Loucy (cell line): ENCODE measurements at regions not wholly inside any gene's neighbourhood (a gene's known extent, or its start where the extent isn't known, plus 50 kb on each side); places are given as distances from the start of the nearest gene placed in this dataset.

Source experiments
- H2AFZ ChIP-seq: fragments of 200-600 bp; sonication (generic); 2 replicates; pipeline ENCODE4 v1.6.0; 2016; ENCODE audit warnings: antibody characterized with exemption, mild to moderate bottlenecking, low read length, moderate library complexity
- H3F3A ChIP-seq: fragments of 200-600 bp; 2 replicates; pipeline ENCODE4 v1.6.0; 2016; ENCODE audit warnings: antibody characterized with exemption, low read depth, mild to moderate bottlenecking
- H3K27me3 ChIP-seq: fragments of 200-600 bp; sonication (generic); 2 replicates; pipeline ENCODE4 v1.6.1; 2014; ENCODE audit warnings: low read length, mild to moderate bottlenecking; ENCODE audit not compliant: insufficient read depth, poor library complexity, severe bottlenecking
- H3K36me3 ChIP-seq: fragments of 200-600 bp; sonication (generic); 2 replicates; pipeline ENCODE4 v1.6.1; 2016; ENCODE audit warnings: low read length; ENCODE audit not compliant: insufficient read depth
- H3K4me1 ChIP-seq: fragments of 200-600 bp; sonication (generic); 2 replicates; pipeline ENCODE4 v1.5.1; 2014; ENCODE audit warnings: low read length, mild to moderate bottlenecking; ENCODE audit not compliant: insufficient read depth, poor library complexity, severe bottlenecking
- H3K4me2 ChIP-seq: fragments of 200-600 bp; sonication (generic); 2 replicates; pipeline ENCODE4 v1.6.0; 2014; ENCODE audit warnings: antibody characterized with exemption, low read length, low read depth, mild to moderate bottlenecking; ENCODE audit not compliant: poor library complexity, severe bottlenecking
- H3K4me3 ChIP-seq: fragments of 200-600 bp; sonication (generic); 2 replicates; pipeline ENCODE4 v1.5.1; 2014; ENCODE audit warnings: low read length, mild to moderate bottlenecking, mixed read lengths; ENCODE audit not compliant: poor library complexity, severe bottlenecking
- H3K79me2 ChIP-seq: fragments of 200-600 bp; sonication (generic); 2 replicates; pipeline ENCODE4 v1.6.1; 2014; ENCODE audit warnings: low read length; ENCODE audit not compliant: insufficient read depth
- H3K9ac ChIP-seq: fragments of 200-600 bp; sonication (generic); 2 replicates; pipeline ENCODE4 v1.6.0; 2014; ENCODE audit warnings: mild to moderate bottlenecking, low read depth, low read length, moderate library complexity; ENCODE audit not compliant: poor library complexity, severe bottlenecking
- H3K9me2 ChIP-seq: fragments of 200-600 bp; sonication (generic); replicated peaks from 2 replicates; pipeline ENCODE4 v1.6.1; 2016; ENCODE audit warnings: low read depth, low read length, mixed read lengths
- H3K9me3 ChIP-seq: fragments of 200-600 bp; sonication (generic); 2 replicates; pipeline ENCODE4 v1.6.1; 2014; ENCODE audit warnings: mild to moderate bottlenecking, antibody characterized with exemption, low read length, low read depth; ENCODE audit not compliant: insufficient read depth
- H4K20me1 ChIP-seq: fragments of 200-600 bp; sonication (generic); 2 replicates; pipeline ENCODE4 v1.6.0; 2014; ENCODE audit warnings: antibody characterized with exemption, low read length, mild to moderate bottlenecking; ENCODE audit not compliant: insufficient read depth, poor library complexity, severe bottlenecking
- EZH2phosphoT487 ChIP-seq: fragments of 200-600 bp; IDR thresholded peaks from 2 replicates; pipeline ENCODE4 v1.6.1; 2018; ENCODE audit warnings: antibody characterized with exemption, mild to moderate bottlenecking, moderate library complexity, borderline replicate concordance
- TF ChIP-seq, protein P1 (sequence below): fragments of 200-600 bp; sonication (generic); conservative IDR thresholded peaks from 2 replicates; pipeline ENCODE4 v1.5.1; 2014; ENCODE audit warnings: mild to moderate bottlenecking, antibody characterized with exemption, low read length

DNA sequence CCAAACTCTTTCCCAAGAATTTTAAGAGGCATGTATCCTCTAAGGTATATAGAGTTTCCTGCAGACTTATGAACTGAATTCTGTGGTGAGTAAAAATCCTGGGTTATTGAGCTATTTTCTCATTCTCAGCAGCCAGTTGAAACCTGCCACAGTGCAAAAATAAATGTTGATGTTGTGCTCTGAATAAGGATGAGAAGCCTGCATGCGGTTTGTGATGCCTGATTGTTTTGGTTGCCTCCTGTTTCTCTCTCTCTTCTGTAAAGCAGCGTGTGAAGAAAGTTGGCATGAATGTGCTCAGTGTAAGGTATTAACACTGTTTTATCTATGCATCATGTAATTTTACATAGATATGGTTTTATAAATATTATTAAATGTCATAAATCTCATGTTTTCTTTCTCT is 452.6 kb downstream of the CDH2 start:
- Histone ChIP-seq H3K9me2 (no peaks in the 10 kb centered on the region), H3K9ac (no peak overlapping the region), H3K4me2 (no peak overlapping the region), H3K36me3 (no peaks in the 10 kb centered on the region), H3K9me3 (peaks cover 10% of the 10 kb centered on the region), H3K27me3 (no peaks in the 10 kb centered on the region), H3F3A (no peaks in the 10 kb centered on the region), H4K20me1 (no peaks in the 10 kb centered on the region), H2AFZ (no peak overlapping the region), H3K4me1 (no peaks in the 10 kb centered on the region), H3K79me2 (no peaks in the 10 kb centered on the region), H3K4me3 (no peak overlapping the region)
- TF ChIP-seq, protein P1, sequence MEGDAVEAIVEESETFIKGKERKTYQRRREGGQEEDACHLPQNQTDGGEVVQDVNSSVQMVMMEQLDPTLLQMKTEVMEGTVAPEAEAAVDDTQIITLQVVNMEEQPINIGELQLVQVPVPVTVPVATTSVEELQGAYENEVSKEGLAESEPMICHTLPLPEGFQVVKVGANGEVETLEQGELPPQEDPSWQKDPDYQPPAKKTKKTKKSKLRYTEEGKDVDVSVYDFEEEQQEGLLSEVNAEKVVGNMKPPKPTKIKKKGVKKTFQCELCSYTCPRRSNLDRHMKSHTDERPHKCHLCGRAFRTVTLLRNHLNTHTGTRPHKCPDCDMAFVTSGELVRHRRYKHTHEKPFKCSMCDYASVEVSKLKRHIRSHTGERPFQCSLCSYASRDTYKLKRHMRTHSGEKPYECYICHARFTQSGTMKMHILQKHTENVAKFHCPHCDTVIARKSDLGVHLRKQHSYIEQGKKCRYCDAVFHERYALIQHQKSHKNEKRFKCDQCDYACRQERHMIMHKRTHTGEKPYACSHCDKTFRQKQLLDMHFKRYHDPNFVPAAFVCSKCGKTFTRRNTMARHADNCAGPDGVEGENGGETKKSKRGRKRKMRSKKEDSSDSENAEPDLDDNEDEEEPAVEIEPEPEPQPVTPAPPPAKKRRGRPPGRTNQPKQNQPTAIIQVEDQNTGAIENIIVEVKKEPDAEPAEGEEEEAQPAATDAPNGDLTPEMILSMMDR, result no peak
- TF ChIP-seq EZH2phosphoT487, result no peak

DNA sequence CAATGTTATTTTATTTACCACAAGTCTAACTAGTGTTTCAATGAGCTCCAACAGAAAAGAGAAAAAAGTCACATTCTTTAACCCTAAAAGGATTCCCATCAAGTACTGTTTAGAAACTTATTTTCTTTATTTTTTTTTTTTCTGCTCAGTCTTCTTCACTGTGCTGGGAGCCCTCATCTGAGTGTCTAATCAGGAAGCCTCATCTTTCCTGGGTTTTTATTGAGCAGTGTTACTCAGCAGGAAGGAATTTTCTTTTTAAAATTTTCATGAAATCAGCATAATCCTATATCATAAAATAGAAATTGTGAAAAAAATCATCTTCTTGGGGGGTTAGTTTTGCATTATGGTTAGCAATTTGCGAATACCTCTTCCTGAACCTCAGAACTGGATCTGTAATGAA is 453.8 kb downstream of the CDH2 start:
- Histone ChIP-seq H3K9me3 (no peaks in the 10 kb centered on the region), H3K4me3 (no peak overlapping the region), H3K9ac (no peak overlapping the region), H3K4me1 (no peaks in the 10 kb centered on the region), H3K79me2 (no peaks in the 10 kb centered on the region), H3K9me2 (no peaks in the 10 kb centered on the region), H2AFZ (no peak overlapping the region), H3K27me3 (no peaks in the 10 kb centered on the region), H3K36me3 (no peaks in the 10 kb centered on the region), H4K20me1 (no peaks in the 10 kb centered on the region), H3F3A (no peaks in the 10 kb centered on the region), H3K4me2 (no peak overlapping the region)
- TF ChIP-seq, protein P1, result no peak
- no peak for TF ChIP-seq EZH2phosphoT487

DNA sequence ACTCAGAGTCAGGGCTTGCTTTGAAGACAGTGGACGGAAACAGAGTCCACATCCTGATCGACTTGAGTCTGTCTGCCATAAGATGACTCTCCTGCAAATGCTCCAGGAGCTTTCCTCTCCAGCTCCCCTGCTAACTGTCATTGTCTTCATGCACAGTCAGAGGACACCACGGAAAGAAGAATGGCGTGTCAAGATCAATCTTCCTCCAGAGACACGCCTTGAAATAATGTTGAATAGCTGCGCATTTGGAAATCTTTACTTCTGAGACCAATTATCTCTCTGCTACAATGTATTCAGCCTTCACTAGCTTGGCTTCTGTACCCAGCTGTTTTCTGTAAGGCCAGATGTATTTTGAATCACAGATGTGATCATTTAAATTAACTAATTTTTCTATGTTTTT is 457.2 kb downstream of the CDH2 start:
- H3F3A ChIP-seq, result no peaks in the 10 kb centered on the region
- TF ChIP-seq, protein P1, result no peak
- no peak for TF ChIP-seq EZH2phosphoT487
- no peaks in the 10 kb centered on the region for H3K9me2 ChIP-seq
- no peak overlapping the region for H3K4me3 ChIP-seq
- H3K4me2 ChIP-seq, result no peak overlapping the region
- no peak overlapping the region for H2AFZ ChIP-seq
- no peak overlapping the region for H3K9ac ChIP-seq
- H3K36me3 ChIP-seq, result no peaks in the 10 kb centered on the region
- H3K4me1 ChIP-seq, result no peaks in the 10 kb centered on the region
- no peaks in the 10 kb centered on the region for H3K27me3 ChIP-seq
- no peaks in the 10 kb centered on the region for H3K9me3 ChIP-seq
- H3K79me2 ChIP-seq, result no peaks in the 10 kb centered on the region
- H4K20me1 ChIP-seq, result no peaks in the 10 kb centered on the region
